ENCODE measurements at regions not wholly inside any gene's neighbourhood (a gene's known extent, or its start where the extent isn't known, plus 50 kb on each side); places are given as distances from the start of the nearest gene placed in this dataset.

DNA sequence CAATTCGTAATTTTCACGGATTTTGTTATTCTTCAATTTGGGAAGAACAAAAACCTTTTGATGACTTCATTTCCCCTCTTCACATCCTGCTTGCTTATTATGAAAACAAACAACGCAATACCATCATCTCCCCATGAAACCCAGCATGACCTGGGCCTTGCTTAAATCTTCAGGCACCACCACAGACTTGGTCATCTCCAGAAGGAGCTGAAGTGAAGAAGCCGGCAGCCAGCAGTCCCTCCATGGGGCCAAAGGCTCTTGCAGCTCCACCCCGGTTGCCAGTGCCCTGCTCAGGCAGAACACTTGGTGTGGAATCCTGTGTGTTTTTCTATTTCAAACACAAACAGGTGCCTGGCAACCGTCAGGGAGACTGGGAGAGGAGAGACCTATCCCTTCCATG, 982.9 kb upstream of the TMEM132C start:
- Mint-ChIP-seq H3K4me3 (no peak overlapping the region), H3K27ac (no peak overlapping the region), H3K4me1 (no peaks in the 10 kb centered on the region), H3K27me3 (no peaks in the 10 kb centered on the region), H3K9me3 (no peaks in the 10 kb centered on the region), H3K36me3 (no peaks in the 10 kb centered on the region)

- Mint-ChIP-seq H3K9me3 (no peaks in the 10 kb centered on the region), H3K27ac (no peak overlapping the region), H3K36me3 (no peaks in the 10 kb centered on the region), H3K27me3 (no peaks in the 10 kb centered on the region), H3K4me3 (no peak overlapping the region), H3K4me1 (no peaks in the 10 kb centered on the region)
These were observed 982.0 kb upstream of the TMEM132C start for GRCh38 chr12:127284870-127285431.

DNA sequence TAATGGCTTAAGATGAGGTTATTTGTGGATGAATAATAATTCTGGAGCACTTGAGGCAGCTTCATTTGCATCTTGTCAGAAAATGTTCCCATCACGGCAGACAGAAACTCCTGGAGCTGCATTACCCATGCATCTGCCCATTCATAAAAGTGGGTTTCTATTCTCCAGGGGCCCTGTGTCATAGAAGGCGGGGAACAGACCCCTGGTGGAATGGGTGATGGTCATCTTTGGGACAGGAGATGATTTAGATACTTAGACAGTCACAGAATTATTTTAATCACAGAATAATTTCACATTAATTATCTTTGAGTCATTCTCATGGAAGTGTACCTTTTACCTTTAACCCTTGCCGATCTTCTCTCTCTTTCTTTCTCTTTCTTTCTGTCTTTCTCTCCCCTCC, 980.7 kb upstream of the TMEM132C start:
- Mint-ChIP-seq H3K36me3 (no peaks in the 10 kb centered on the region), H3K27ac (no peak overlapping the region), H3K27me3 (no peaks in the 10 kb centered on the region), H3K4me1 (no peaks in the 10 kb centered on the region), H3K9me3 (no peaks in the 10 kb centered on the region), H3K4me3 (no peak overlapping the region)

DNA sequence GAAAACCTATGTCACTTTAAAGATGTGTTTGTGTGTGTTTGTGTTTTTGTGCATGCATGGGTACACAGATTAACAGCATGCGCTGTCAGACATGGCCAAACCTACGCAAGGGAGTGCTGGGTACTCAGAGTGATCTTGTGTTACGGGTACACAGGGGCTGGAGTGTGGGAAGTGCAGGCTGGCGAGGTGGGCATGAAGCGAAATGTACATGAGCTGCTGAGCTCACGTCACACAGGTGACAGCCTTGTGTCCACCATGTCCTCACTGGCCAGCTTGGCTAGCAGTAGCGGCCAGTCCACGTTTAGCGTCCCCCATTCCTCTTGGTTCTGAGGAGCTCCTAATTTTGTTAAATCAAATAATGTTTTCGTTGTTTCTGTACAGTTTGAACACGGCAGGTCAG, 979.7 kb upstream of the TMEM132C start:
- H3K9me3 Mint-ChIP-seq = no peaks in the 10 kb centered on the region
- H3K27ac Mint-ChIP-seq = no peak overlapping the region
- H3K36me3 Mint-ChIP-seq = no peaks in the 10 kb centered on the region
- no peak overlapping the region for H3K4me3 Mint-ChIP-seq
- no peaks in the 10 kb centered on the region for H3K4me1 Mint-ChIP-seq
- no peaks in the 10 kb centered on the region for H3K27me3 Mint-ChIP-seq

- Mint-ChIP-seq H3K27ac (no peak overlapping the region), H3K36me3 (no peaks in the 10 kb centered on the region), H3K4me1 (no peaks in the 10 kb centered on the region), H3K9me3 (no peaks in the 10 kb centered on the region), H3K4me3 (no peak overlapping the region), H3K27me3 (peaks cover 2% of the 10 kb centered on the region)
These were observed 976.7 kb upstream of the TMEM132C start for GRCh38 chr12:127290251-127290650.

- Mint-ChIP-seq H3K9me3 (no peaks in the 10 kb centered on the region), H3K27ac (no peak overlapping the region), H3K27me3 (peaks cover 2% of the 10 kb centered on the region), H3K36me3 (no peaks in the 10 kb centered on the region), H3K4me3 (no peak overlapping the region), H3K4me1 (no peaks in the 10 kb centered on the region)
These were observed 974.2 kb upstream of the TMEM132C start for GRCh38 chr12:127292736-127293135.

GRCh38 chr12:127293507-127294310, 973.3 kb upstream of the TMEM132C start:
- Mint-ChIP-seq H3K27me3 (peaks cover 2% of the 10 kb centered on the region), H3K36me3 (no peaks in the 10 kb centered on the region), H3K4me3 (no peak overlapping the region), H3K9me3 (no peaks in the 10 kb centered on the region), H3K27ac (no peak overlapping the region), H3K4me1 (no peaks in the 10 kb centered on the region)

GRCh38 chr12:127294651-127295210, 972.2 kb upstream of the TMEM132C start:
- Mint-ChIP-seq H3K9me3 (no peaks in the 10 kb centered on the region), H3K36me3 (no peaks in the 10 kb centered on the region), H3K4me3 (no peak overlapping the region), H3K4me1 (no peaks in the 10 kb centered on the region), H3K27ac (no peak overlapping the region), H3K27me3 (peaks cover 2% of the 10 kb centered on the region)

- no peaks in the 10 kb centered on the region for H3K36me3 Mint-ChIP-seq
- no peak overlapping the region for H3K4me3 Mint-ChIP-seq
- no peaks in the 10 kb centered on the region for H3K4me1 Mint-ChIP-seq
- H3K27ac Mint-ChIP-seq = no peak overlapping the region
- H3K27me3 Mint-ChIP-seq = peaks cover 2% of the 10 kb centered on the region
- no peaks in the 10 kb centered on the region for H3K9me3 Mint-ChIP-seq
These were observed 971.3 kb upstream of the TMEM132C start for GRCh38 chr12:127295630-127296029.

- Mint-ChIP-seq H3K36me3 (no peaks in the 10 kb centered on the region), H3K27me3 (peaks cover 2% of the 10 kb centered on the region), H3K9me3 (no peaks in the 10 kb centered on the region), H3K27ac (no peak overlapping the region), H3K4me1 (no peaks in the 10 kb centered on the region), H3K4me3 (no peak overlapping the region)
These were observed 970.4 kb upstream of the TMEM132C start for GRCh38 chr12:127296591-127296990.

GRCh38 chr12:127297327-127297726, 969.6 kb upstream of the TMEM132C start:
- H3K27ac Mint-ChIP-seq = no peak overlapping the region
- H3K4me3 Mint-ChIP-seq = no peak overlapping the region
- peaks cover 2% of the 10 kb centered on the region for H3K27me3 Mint-ChIP-seq
- no peaks in the 10 kb centered on the region for H3K36me3 Mint-ChIP-seq
- H3K4me1 Mint-ChIP-seq = no peaks in the 10 kb centered on the region
- no peaks in the 10 kb centered on the region for H3K9me3 Mint-ChIP-seq

- H3K36me3 Mint-ChIP-seq = no peaks in the 10 kb centered on the region
- H3K27me3 Mint-ChIP-seq = no peaks in the 10 kb centered on the region
- no peak overlapping the region for H3K4me3 Mint-ChIP-seq
- no peak overlapping the region for H3K27ac Mint-ChIP-seq
- no peaks in the 10 kb centered on the region for H3K4me1 Mint-ChIP-seq
- no peaks in the 10 kb centered on the region for H3K9me3 Mint-ChIP-seq
These were observed 966.9 kb upstream of the TMEM132C start for GRCh38 chr12:127300075-127300474.

DNA sequence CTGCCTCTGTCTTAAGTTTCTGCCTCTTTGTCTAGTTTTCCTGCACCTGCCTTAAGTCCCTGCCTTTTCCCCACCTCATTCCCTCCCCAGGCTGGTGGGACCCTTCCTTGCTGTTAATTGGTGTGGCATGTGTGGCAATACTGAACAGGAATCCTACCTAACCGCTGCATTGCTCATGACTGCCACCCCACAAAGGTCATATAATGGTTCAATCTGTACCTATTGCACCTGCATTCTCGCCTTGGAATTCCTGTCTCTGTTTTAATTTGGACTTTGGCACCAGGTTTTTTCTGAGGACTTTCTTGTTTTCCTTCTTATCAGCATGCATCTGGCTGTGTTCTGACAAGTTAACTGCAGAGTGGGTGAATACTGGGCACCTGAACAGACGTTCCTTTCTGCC, 966.2 kb upstream of the TMEM132C start:
- H3K4me1 Mint-ChIP-seq = no peaks in the 10 kb centered on the region
- no peak overlapping the region for H3K27ac Mint-ChIP-seq
- no peaks in the 10 kb centered on the region for H3K36me3 Mint-ChIP-seq
- peaks cover 1% of the 10 kb centered on the region for H3K27me3 Mint-ChIP-seq
- H3K9me3 Mint-ChIP-seq = no peaks in the 10 kb centered on the region
- no peak overlapping the region for H3K4me3 Mint-ChIP-seq

- H3K4me1 Mint-ChIP-seq = no peaks in the 10 kb centered on the region
- H3K36me3 Mint-ChIP-seq = no peaks in the 10 kb centered on the region
- H3K4me3 Mint-ChIP-seq = no peak overlapping the region
- no peak overlapping the region for H3K27ac Mint-ChIP-seq
- peaks cover 8% of the 10 kb centered on the region for H3K27me3 Mint-ChIP-seq
- H3K9me3 Mint-ChIP-seq = no peaks in the 10 kb centered on the region
These were observed 965.1 kb upstream of the TMEM132C start for GRCh38 chr12:127301876-127302275.

DNA sequence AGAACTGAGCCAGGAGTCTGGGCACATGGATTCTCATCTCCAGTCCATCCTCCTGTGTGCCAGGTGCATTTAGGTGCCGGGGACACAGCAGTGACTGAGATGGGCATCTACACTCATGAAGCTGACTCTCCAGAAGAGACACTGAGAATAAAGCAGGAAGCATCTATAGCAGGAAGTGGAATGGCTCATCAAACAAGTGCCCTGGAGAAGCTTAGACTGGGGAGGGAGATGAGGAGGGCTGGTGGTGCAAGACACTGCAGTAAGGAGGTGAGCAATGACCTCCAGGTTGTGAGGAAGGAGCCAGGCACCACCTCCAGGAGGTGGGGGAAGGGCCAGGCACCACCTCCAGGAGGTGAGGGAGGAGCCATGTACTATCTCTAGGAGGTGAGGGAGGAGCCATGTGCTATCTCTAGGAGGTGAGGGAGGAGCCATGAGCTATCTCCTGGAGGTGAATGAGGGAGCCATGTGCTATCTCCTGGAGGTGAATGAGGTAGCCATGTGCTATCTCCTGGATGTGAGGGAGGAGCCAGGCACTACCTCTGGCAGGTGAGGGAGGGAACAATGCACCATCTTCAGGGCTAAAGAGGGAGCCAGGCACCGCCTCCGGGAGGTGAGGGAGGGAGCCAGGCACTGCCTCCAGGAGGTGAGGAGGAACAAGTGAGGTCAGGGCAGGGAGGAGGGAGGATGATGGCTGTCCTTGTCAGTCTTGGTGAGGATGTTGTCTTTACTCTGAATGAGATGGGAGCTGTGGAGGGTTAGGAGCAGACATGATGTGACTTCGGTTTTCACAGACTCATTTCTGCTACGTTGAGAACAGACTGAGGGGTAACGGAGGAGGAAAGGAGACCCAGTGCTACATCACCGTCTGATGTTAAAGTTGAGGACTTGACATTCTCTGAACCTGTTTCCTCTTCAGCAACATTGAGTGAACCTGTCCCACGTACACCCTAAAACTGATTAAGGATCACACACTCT, 961.9 kb upstream of the TMEM132C start:
- Mint-ChIP-seq H3K9me3 (no peaks in the 10 kb centered on the region), H3K27ac (no peak overlapping the region), H3K27me3 (peaks cover 11% of the 10 kb centered on the region), H3K36me3 (no peaks in the 10 kb centered on the region), H3K4me1 (no peaks in the 10 kb centered on the region), H3K4me3 (no peak overlapping the region)
